ENCODE measurements at regions not wholly inside any gene's neighbourhood (a gene's known extent, or its start where the extent isn't known, plus 50 kb on each side); places are given as distances from the start of the nearest gene placed in this dataset.

DNA sequence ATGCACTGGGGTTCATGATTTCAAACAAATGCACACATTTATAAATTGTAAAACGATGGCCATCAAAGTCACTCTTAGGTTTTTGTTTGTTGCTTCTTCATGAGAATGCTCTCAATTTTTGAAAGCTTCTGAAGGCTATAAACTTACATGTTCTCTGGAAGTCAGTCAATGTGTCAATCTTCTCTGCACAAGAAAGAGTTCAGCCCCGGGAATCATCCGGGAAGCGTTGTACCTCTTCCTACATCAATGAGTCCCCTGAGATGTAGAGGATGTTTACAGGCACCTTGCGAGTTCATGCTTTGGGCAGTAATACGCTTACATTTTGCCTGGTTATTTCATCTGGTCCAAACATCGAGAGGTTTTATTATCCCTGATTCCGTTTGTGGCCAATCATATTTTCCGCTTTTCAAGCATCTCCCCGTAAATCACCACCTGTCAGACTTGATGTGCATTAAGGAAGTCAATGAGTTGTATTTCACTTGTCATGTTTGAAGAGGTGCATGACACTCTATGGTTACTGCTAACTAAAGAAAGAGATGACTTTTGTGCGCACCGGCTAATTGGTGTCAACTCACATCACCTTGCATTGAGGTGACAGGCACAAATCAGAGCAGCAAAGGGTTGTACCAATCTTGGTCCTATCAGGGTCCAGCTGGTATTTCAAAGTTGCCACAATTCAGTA, 750.7 kb downstream of the SORCS3 start (continued):
- TF ChIP-seq, protein P1, sequence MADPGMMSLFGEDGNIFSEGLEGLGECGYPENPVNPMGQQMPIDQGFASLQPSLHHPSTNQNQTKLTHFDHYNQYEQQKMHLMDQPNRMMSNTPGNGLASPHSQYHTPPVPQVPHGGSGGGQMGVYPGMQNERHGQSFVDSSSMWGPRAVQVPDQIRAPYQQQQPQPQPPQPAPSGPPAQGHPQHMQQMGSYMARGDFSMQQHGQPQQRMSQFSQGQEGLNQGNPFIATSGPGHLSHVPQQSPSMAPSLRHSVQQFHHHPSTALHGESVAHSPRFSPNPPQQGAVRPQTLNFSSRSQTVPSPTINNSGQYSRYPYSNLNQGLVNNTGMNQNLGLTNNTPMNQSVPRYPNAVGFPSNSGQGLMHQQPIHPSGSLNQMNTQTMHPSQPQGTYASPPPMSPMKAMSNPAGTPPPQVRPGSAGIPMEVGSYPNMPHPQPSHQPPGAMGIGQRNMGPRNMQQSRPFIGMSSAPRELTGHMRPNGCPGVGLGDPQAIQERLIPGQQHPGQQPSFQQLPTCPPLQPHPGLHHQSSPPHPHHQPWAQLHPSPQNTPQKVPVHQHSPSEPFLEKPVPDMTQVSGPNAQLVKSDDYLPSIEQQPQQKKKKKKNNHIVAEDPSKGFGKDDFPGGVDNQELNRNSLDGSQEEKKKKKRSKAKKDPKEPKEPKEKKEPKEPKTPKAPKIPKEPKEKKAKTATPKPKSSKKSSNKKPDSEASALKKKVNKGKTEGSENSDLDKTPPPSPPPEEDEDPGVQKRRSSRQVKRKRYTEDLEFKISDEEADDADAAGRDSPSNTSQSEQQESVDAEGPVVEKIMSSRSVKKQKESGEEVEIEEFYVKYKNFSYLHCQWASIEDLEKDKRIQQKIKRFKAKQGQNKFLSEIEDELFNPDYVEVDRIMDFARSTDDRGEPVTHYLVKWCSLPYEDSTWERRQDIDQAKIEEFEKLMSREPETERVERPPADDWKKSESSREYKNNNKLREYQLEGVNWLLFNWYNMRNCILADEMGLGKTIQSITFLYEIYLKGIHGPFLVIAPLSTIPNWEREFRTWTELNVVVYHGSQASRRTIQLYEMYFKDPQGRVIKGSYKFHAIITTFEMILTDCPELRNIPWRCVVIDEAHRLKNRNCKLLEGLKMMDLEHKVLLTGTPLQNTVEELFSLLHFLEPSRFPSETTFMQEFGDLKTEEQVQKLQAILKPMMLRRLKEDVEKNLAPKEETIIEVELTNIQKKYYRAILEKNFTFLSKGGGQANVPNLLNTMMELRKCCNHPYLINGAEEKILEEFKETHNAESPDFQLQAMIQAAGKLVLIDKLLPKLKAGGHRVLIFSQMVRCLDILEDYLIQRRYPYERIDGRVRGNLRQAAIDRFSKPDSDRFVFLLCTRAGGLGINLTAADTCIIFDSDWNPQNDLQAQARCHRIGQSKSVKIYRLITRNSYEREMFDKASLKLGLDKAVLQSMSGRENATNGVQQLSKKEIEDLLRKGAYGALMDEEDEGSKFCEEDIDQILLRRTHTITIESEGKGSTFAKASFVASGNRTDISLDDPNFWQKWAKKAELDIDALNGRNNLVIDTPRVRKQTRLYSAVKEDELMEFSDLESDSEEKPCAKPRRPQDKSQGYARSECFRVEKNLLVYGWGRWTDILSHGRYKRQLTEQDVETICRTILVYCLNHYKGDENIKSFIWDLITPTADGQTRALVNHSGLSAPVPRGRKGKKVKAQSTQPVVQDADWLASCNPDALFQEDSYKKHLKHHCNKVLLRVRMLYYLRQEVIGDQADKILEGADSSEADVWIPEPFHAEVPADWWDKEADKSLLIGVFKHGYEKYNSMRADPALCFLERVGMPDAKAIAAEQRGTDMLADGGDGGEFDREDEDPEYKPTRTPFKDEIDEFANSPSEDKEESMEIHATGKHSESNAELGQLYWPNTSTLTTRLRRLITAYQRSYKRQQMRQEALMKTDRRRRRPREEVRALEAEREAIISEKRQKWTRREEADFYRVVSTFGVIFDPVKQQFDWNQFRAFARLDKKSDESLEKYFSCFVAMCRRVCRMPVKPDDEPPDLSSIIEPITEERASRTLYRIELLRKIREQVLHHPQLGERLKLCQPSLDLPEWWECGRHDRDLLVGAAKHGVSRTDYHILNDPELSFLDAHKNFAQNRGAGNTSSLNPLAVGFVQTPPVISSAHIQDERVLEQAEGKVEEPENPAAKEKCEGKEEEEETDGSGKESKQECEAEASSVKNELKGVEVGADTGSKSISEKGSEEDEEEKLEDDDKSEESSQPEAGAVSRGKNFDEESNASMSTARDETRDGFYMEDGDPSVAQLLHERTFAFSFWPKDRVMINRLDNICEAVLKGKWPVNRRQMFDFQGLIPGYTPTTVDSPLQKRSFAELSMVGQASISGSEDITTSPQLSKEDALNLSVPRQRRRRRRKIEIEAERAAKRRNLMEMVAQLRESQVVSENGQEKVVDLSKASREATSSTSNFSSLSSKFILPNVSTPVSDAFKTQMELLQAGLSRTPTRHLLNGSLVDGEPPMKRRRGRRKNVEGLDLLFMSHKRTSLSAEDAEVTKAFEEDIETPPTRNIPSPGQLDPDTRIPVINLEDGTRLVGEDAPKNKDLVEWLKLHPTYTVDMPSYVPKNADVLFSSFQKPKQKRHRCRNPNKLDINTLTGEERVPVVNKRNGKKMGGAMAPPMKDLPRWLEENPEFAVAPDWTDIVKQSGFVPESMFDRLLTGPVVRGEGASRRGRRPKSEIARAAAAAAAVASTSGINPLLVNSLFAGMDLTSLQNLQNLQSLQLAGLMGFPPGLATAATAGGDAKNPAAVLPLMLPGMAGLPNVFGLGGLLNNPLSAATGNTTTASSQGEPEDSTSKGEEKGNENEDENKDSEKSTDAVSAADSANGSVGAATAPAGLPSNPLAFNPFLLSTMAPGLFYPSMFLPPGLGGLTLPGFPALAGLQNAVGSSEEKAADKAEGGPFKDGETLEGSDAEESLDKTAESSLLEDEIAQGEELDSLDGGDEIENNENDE (IDR thresholded peaks at IDR 0.05; ENCODE audit: insufficient replicate concordance, low read length): no peak
- TF ChIP-seq TCF12 (IDR thresholded peaks at IDR 0.05; ENCODE audit: low read depth, low read length) (no peak), TEAD4 (IDR thresholded peaks at IDR 0.05; ENCODE audit: low read depth, low read length) (no peak), KDM4A (IDR thresholded peaks at IDR 0.05; ENCODE audit: low read depth, low read length, severe bottlenecking) (no peak), POU5F1 (IDR thresholded peaks at IDR 0.05; ENCODE audit: low read depth, low read length) (no peak), BACH1 (IDR thresholded peaks at IDR 0.05; ENCODE audit: low read length) (no peak), POLR2AphosphoS5 (IDR thresholded peaks at IDR 0.05; ENCODE audit: low read depth, low read length) (no peak), NANOG (IDR thresholded peaks at IDR 0.05; ENCODE audit: insufficient read depth, low read depth, low read length, poor library complexity, severe bottlenecking) (no peak), CTBP2 (IDR thresholded peaks at IDR 0.05; ENCODE audit: borderline replicate concordance, insufficient read depth, insufficient read length, low read length) (no peak), CHD1 (IDR thresholded peaks at IDR 0.05; ENCODE audit: low read depth, low read length) (no peak), SP4 (IDR thresholded peaks at IDR 0.05; ENCODE audit: low read length) (no peak)
